ENCODE measurements at regions not wholly inside any gene's neighbourhood (a gene's known extent, or its start where the extent isn't known, plus 50 kb on each side); places are given as distances from the start of the nearest gene placed in this dataset.

- H3K4me3 ChIP-seq: no peak overlapping the region
- no peak for TF ChIP-seq CTCF (IDR thresholded peaks at IDR 0.05; ENCODE audit: poor library complexity)
- TF ChIP-seq EZH2phosphoT487 (IDR thresholded peaks at IDR 0.05; ENCODE audit: low read depth, severe bottlenecking, unreplicated experiment): no peak
- no peak for TF ChIP-seq EZH2 (IDR thresholded peaks at IDR 0.05; ENCODE audit: borderline replicate concordance)
- no peaks in the 10 kb centered on the region for H4K20me1 ChIP-seq (ENCODE audit: insufficient read depth, poor library complexity, severe bottlenecking)
- no peak overlapping the region for H3K27ac ChIP-seq
- no peaks in the 10 kb centered on the region for H3K36me3 ChIP-seq (replicated peaks; ENCODE audit: insufficient read depth, low read depth)
- 74% methylated on average over 2 of the region's 2 CpGs for WGBS (ENCODE audit: low lambda C conversion rate, missing lambda C conversion rate)
- no peak for DNase-seq (ENCODE audit: low spot score)
- no peaks in the 10 kb centered on the region for H3K79me2 ChIP-seq
- H3K9me3 ChIP-seq (ENCODE audit: low read depth): no peaks in the 10 kb centered on the region
- H3K4me2 ChIP-seq: no peak overlapping the region
- no peaks in the 10 kb centered on the region for H3K9me2 ChIP-seq (replicated peaks; ENCODE audit: insufficient read depth)
- peaks cover 3% of the 10 kb centered on the region for H3K27me3 ChIP-seq
- H2AFZ ChIP-seq: no peak overlapping the region
- no peaks in the 10 kb centered on the region for H3K4me1 ChIP-seq (ENCODE audit: insufficient read depth)
Observed at GRCh38 chr3:27779176-27779575, 57.1 kb upstream of the EOMES start.

GRCh38 chr3:27789420-27789819, 67.3 kb upstream of the EOMES start:
- Histone ChIP-seq H3K79me2 (no peaks in the 10 kb centered on the region), H3K4me2 (no peak overlapping the region), H3K27ac (no peak overlapping the region), H3K27me3 (no peaks in the 10 kb centered on the region), H4K20me1 (ENCODE audit: insufficient read depth, poor library complexity, severe bottlenecking) (no peaks in the 10 kb centered on the region), H3K9me3 (ENCODE audit: low read depth) (no peaks in the 10 kb centered on the region), H2AFZ (no peak overlapping the region), H3K36me3 (replicated peaks; ENCODE audit: insufficient read depth, low read depth) (no peaks in the 10 kb centered on the region), H3K4me3 (no peak overlapping the region), H3K9me2 (replicated peaks; ENCODE audit: insufficient read depth) (no peaks in the 10 kb centered on the region), H3K4me1 (ENCODE audit: insufficient read depth) (no peaks in the 10 kb centered on the region)
- no peak for TF ChIP-seq CTCF (IDR thresholded peaks at IDR 0.05; ENCODE audit: poor library complexity)
- no peak for TF ChIP-seq EZH2 (IDR thresholded peaks at IDR 0.05; ENCODE audit: borderline replicate concordance)
- TF ChIP-seq EZH2phosphoT487 (IDR thresholded peaks at IDR 0.05; ENCODE audit: low read depth, severe bottlenecking, unreplicated experiment): no peak
- WGBS (ENCODE audit: low lambda C conversion rate, missing lambda C conversion rate): 97% methylated on average over 2 of the region's 2 CpGs
- DNase-seq (ENCODE audit: low spot score): no peak

- H2AFZ ChIP-seq: no peak overlapping the region
- WGBS (ENCODE audit: low lambda C conversion rate, missing lambda C conversion rate): 96% methylated on average over 2 of the region's 2 CpGs
- no peaks in the 10 kb centered on the region for H3K9me3 ChIP-seq (ENCODE audit: low read depth)
- no peaks in the 10 kb centered on the region for H3K36me3 ChIP-seq (replicated peaks; ENCODE audit: insufficient read depth, low read depth)
- no peaks in the 10 kb centered on the region for H3K4me1 ChIP-seq (ENCODE audit: insufficient read depth)
- TF ChIP-seq EZH2 (IDR thresholded peaks at IDR 0.05; ENCODE audit: borderline replicate concordance): no peak
- TF ChIP-seq EZH2phosphoT487 (IDR thresholded peaks at IDR 0.05; ENCODE audit: low read depth, severe bottlenecking, unreplicated experiment): no peak
- TF ChIP-seq CTCF (IDR thresholded peaks at IDR 0.05; ENCODE audit: poor library complexity): no peak
- H3K4me3 ChIP-seq: no peak overlapping the region
- H3K27ac ChIP-seq: no peak overlapping the region
- no peaks in the 10 kb centered on the region for H4K20me1 ChIP-seq (ENCODE audit: insufficient read depth, poor library complexity, severe bottlenecking)
- no peaks in the 10 kb centered on the region for H3K9me2 ChIP-seq (replicated peaks; ENCODE audit: insufficient read depth)
- H3K27me3 ChIP-seq: no peaks in the 10 kb centered on the region
- DNase-seq (ENCODE audit: low spot score): no peak
- no peaks in the 10 kb centered on the region for H3K79me2 ChIP-seq
- no peak overlapping the region for H3K4me2 ChIP-seq
Observed at GRCh38 chr3:27791956-27792355, 69.8 kb upstream of the EOMES start.

GRCh38 chr3:27792869-27793268, 70.7 kb upstream of the EOMES start:
- H3K9me3 ChIP-seq (ENCODE audit: low read depth): no peaks in the 10 kb centered on the region
- H4K20me1 ChIP-seq (ENCODE audit: insufficient read depth, poor library complexity, severe bottlenecking): no peaks in the 10 kb centered on the region
- 47% methylated on average over 3 of the region's 3 CpGs for WGBS (ENCODE audit: low lambda C conversion rate, missing lambda C conversion rate)
- H3K36me3 ChIP-seq (replicated peaks; ENCODE audit: insufficient read depth, low read depth): no peaks in the 10 kb centered on the region
- H3K4me1 ChIP-seq (ENCODE audit: insufficient read depth): no peaks in the 10 kb centered on the region
- no peaks in the 10 kb centered on the region for H3K9me2 ChIP-seq (replicated peaks; ENCODE audit: insufficient read depth)
- no peak for DNase-seq (ENCODE audit: low spot score)
- H3K79me2 ChIP-seq: no peaks in the 10 kb centered on the region
- H3K27me3 ChIP-seq: no peaks in the 10 kb centered on the region
- H3K4me3 ChIP-seq: no peak overlapping the region
- no peak overlapping the region for H3K27ac ChIP-seq
- no peak for TF ChIP-seq CTCF (IDR thresholded peaks at IDR 0.05; ENCODE audit: poor library complexity)
- TF ChIP-seq EZH2phosphoT487 (IDR thresholded peaks at IDR 0.05; ENCODE audit: low read depth, severe bottlenecking, unreplicated experiment): no peak
- TF ChIP-seq EZH2 (IDR thresholded peaks at IDR 0.05; ENCODE audit: borderline replicate concordance): no peak
- no peak overlapping the region for H2AFZ ChIP-seq
- no peak overlapping the region for H3K4me2 ChIP-seq

All from hepatocyte (in vitro differentiated cells).